ENCODE measurements at regions not wholly inside any gene's neighbourhood (a gene's known extent, or its start where the extent isn't known, plus 50 kb on each side); places are given as distances from the start of the nearest gene placed in this dataset.

- Mint-ChIP-seq H3K9me3 (no peaks in the 10 kb centered on the region), H3K4me1 (ENCODE audit: unreplicated experiment) (peaks cover 36% of the 10 kb centered on the region), H3K36me3 (no peaks in the 10 kb centered on the region), H3K27me3 (no peaks in the 10 kb centered on the region), H3K4me3 (peak overlapping the region; percentile 27), H3K27ac (peak overlapping the region; percentile 75)
- no peak for TF ChIP-seq CTCF (conservative IDR thresholded peaks at IDR 0.05)
- DNase-seq (ENCODE audit: extremely low spot score, unreplicated experiment), result no peak
These were observed 99.4 kb upstream of the SLC2A1 start for GRCh38 chr1:43058056-43058455.

GRCh38 chr1:43057567-43057966 lies 98.9 kb upstream of the SLC2A1 start:
- Mint-ChIP-seq H3K27ac (peak overlapping the region; percentile 75), H3K9me3 (no peaks in the 10 kb centered on the region), H3K36me3 (no peaks in the 10 kb centered on the region), H3K4me1 (ENCODE audit: unreplicated experiment) (peaks cover 40% of the 10 kb centered on the region), H3K27me3 (no peaks in the 10 kb centered on the region), H3K4me3 (peak overlapping the region; percentile 5)
- DNase-seq (ENCODE audit: extremely low spot score, unreplicated experiment), result no peak
- TF ChIP-seq CTCF (conservative IDR thresholded peaks at IDR 0.05), result no peak

- peaks cover 46% of the 10 kb centered on the region for H3K4me1 Mint-ChIP-seq (ENCODE audit: unreplicated experiment)
- H3K4me3 Mint-ChIP-seq, result peak overlapping the region; percentile 44
- no peaks in the 10 kb centered on the region for H3K27me3 Mint-ChIP-seq
- no peaks in the 10 kb centered on the region for H3K9me3 Mint-ChIP-seq
- no peak for DNase-seq (ENCODE audit: extremely low spot score, unreplicated experiment)
- H3K36me3 Mint-ChIP-seq, result no peaks in the 10 kb centered on the region
- no peak for TF ChIP-seq CTCF (conservative IDR thresholded peaks at IDR 0.05)
- H3K27ac Mint-ChIP-seq, result peak overlapping the region; percentile 75
These were observed 98.3 kb upstream of the SLC2A1 start for GRCh38 chr1:43056981-43057391.

- DNase-seq (ENCODE audit: extremely low spot score, unreplicated experiment), result no peak
- Mint-ChIP-seq H3K27me3 (no peaks in the 10 kb centered on the region), H3K36me3 (no peaks in the 10 kb centered on the region), H3K9me3 (no peaks in the 10 kb centered on the region), H3K4me3 (no peak overlapping the region), H3K27ac (peak overlapping the region; percentile 75), H3K4me1 (ENCODE audit: unreplicated experiment) (peaks cover 50% of the 10 kb centered on the region)
- no peak for TF ChIP-seq CTCF (conservative IDR thresholded peaks at IDR 0.05)
These were observed 97.8 kb upstream of the SLC2A1 start for GRCh38 chr1:43056460-43056859.

GRCh38 chr1:43054961-43055360 lies 96.3 kb upstream of the SLC2A1 start:
- no peaks in the 10 kb centered on the region for H3K9me3 Mint-ChIP-seq
- no peaks in the 10 kb centered on the region for H3K36me3 Mint-ChIP-seq
- H3K27ac Mint-ChIP-seq, result peak overlapping the region; percentile 8
- H3K4me3 Mint-ChIP-seq, result no peak overlapping the region
- no peak for TF ChIP-seq CTCF (conservative IDR thresholded peaks at IDR 0.05)
- DNase-seq (ENCODE audit: extremely low spot score, unreplicated experiment), result no peak
- H3K27me3 Mint-ChIP-seq, result no peaks in the 10 kb centered on the region
- peaks cover 51% of the 10 kb centered on the region for H3K4me1 Mint-ChIP-seq (ENCODE audit: unreplicated experiment)

All from type B pancreatic cell (in vitro differentiated cells).